SK-N-MC (cell line): ENCODE measurements at regions not wholly inside any gene's neighbourhood (a gene's known extent, or its start where the extent isn't known, plus 50 kb on each side); places are given as distances from the start of the nearest gene placed in this dataset.

ENCODE experiments used
- EZH2 ChIP-seq: fragments of 200-600 bp; sonication (generic); IDR thresholded peaks from one replicate; pipeline ENCODE4 v1.6.1; 2017; ENCODE audit warnings: antibody characterized with exemption
- POLR2AphosphoS5 ChIP-seq: IDR thresholded peaks from 2 replicates; pipeline ENCODE4 v1.6.1; 2012; ENCODE audit warnings: mild to moderate bottlenecking, low read depth, low read length, borderline replicate concordance

DNA sequence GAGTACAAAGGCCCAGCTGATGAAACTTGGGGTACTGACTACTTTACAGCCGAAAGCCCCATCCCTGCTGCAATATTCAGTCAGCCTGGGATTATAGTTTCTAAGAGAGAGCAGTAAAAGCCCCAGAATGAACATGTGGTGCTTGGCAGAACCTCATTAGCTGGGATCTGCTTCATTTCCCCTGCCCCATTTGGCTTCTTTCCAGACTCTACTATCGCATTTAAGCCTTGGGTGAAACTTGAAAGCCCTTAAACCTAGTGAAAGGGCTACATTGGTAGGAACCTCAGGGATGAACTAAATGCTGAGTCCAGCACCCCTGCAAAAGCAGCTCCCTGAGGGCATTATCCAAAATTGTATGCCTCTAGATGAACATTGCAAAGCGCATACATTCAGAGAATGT, 631.1 kb downstream of the ACTL7B start:
- no peak for TF ChIP-seq POLR2AphosphoS5
- TF ChIP-seq EZH2: no peak
